ENCODE measurements at regions not wholly inside any gene's neighbourhood (a gene's known extent, or its start where the extent isn't known, plus 50 kb on each side); places are given as distances from the start of the nearest gene placed in this dataset.

DNA sequence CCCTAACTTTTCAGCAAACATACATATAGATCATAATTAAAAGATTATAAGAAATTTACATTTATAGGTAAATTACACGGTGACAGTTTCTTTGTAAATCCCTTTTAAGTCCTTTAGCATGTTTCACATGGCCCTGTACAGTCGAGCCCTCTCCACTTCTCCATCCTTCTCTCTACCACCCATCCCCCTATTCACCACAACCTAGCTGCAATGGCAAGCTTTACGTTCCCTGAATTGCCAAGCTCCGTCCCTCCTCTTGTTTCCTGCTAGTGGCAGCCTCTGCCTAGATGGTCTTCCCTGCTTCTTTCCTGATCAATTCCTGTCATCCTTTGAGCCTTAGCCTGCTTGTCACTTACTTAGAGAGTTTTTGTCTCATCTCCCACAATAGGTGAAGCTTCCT is 116.2 kb downstream of the TMA16 start:
- TF ChIP-seq, protein P1, sequence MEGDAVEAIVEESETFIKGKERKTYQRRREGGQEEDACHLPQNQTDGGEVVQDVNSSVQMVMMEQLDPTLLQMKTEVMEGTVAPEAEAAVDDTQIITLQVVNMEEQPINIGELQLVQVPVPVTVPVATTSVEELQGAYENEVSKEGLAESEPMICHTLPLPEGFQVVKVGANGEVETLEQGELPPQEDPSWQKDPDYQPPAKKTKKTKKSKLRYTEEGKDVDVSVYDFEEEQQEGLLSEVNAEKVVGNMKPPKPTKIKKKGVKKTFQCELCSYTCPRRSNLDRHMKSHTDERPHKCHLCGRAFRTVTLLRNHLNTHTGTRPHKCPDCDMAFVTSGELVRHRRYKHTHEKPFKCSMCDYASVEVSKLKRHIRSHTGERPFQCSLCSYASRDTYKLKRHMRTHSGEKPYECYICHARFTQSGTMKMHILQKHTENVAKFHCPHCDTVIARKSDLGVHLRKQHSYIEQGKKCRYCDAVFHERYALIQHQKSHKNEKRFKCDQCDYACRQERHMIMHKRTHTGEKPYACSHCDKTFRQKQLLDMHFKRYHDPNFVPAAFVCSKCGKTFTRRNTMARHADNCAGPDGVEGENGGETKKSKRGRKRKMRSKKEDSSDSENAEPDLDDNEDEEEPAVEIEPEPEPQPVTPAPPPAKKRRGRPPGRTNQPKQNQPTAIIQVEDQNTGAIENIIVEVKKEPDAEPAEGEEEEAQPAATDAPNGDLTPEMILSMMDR (IDR thresholded peaks at IDR 0.05; ENCODE audit: insufficient read depth, low read depth, low read length, missing control alignments): no peak
- no peak for DNase-seq (ENCODE audit: low read depth)
- H3K4me3 ChIP-seq (ENCODE audit: low read length): no peak overlapping the region

DNA sequence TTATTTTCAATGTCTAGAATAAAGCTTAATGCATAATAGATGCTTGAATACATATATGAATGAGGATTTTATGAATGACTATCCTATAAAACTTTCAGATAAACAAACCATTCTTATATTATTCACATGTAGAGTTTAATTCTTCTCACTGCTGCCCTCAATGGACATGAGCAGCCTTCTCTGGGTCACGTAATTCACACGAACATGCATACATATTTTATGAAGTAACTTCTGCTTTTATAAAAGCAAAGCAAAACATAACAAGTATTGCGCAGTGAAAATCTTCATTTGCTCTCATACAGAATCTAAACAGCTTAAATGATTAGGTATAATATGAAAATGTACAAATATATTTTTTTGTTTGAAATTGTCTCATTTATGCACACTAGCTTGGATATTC is 116.7 kb downstream of the TMA16 start:
- TF ChIP-seq, protein P1 (IDR thresholded peaks at IDR 0.05; ENCODE audit: insufficient read depth, low read depth, low read length, missing control alignments): no peak
- H3K4me3 ChIP-seq (ENCODE audit: low read length): no peak overlapping the region
- no peak for DNase-seq (ENCODE audit: low read depth)

DNA sequence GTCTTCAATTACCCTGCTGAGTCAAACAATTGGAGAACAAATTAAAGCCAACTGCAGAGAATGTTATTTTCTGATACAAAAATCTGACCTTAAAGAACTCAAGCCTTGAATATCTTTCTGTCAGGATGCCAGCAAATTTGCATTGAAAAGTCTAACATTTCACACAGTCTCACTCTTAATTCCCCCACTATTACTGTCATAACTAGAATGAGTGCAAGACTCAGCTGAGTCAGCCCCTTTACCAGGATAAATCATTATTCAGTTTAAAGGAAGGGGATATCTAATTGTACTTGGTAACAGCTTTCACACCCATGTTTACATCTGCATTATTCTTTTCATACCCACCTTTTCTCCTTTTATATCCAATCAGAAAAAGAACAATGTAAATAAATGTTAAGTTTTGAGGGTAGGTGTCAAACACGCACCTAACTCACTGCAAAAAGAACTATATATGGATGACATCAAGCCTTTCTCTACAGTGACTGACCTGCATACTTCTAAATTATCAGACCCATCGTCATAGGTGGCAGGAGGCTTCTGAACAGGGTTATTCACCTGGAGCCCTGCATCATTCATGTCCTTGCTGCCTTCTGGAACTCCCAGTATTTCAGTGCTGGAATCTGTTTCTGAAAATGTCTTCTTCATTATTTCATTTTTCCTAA is 117.4 kb downstream of the TMA16 start:
- DNase-seq (ENCODE audit: low read depth): no peak
- TF ChIP-seq, protein P1 (IDR thresholded peaks at IDR 0.05; ENCODE audit: insufficient read depth, low read depth, low read length, missing control alignments): no peak
- no peak overlapping the region for H3K4me3 ChIP-seq (ENCODE audit: low read length)

DNA sequence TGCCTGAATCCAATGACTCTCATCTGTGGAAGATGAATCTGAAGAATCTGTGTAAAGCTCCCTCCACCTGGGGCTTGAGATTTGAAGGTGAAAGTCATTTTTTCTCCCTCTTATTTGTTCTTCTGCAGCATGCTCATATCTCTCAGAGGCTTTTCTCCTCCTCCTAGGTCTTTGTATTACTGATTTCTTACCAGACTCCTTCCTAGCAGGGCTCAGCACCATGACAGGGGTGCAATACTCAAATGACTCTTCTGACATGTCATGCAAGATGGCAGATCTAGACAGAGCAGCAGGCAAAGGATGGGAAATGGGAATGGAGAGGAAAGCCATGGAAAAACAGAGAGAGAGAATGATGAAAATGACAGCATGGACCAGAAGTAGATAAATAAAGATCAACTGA is 118.3 kb downstream of the TMA16 start:
- TF ChIP-seq, protein P1 (IDR thresholded peaks at IDR 0.05; ENCODE audit: insufficient read depth, low read depth, low read length, missing control alignments): no peak
- DNase-seq (ENCODE audit: low read depth): no peak
- no peak overlapping the region for H3K4me3 ChIP-seq (ENCODE audit: low read length)

DNA sequence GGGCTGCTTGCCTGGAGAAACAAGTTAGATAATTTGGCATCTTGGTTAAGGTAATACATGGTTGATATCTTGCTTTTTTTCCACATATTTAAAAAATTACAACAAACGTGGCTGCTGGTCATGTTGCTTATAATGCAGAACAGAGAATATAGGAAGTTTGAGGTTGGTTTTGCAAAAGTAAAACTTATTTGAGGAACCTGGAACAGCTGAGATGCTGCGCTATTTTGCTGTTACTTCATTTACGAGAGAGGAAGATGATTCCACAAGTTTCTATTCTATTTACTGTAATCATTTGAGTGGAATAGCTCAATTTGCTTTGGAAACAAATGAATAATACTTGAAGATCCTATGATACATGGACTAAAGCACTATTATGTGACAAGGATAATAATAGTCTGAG is 118.9 kb downstream of the TMA16 start:
- TF ChIP-seq, protein P1 (IDR thresholded peaks at IDR 0.05; ENCODE audit: insufficient read depth, low read depth, low read length, missing control alignments): no peak
- no peak for DNase-seq (ENCODE audit: low read depth)
- H3K4me3 ChIP-seq (ENCODE audit: low read length): no peak overlapping the region

DNA sequence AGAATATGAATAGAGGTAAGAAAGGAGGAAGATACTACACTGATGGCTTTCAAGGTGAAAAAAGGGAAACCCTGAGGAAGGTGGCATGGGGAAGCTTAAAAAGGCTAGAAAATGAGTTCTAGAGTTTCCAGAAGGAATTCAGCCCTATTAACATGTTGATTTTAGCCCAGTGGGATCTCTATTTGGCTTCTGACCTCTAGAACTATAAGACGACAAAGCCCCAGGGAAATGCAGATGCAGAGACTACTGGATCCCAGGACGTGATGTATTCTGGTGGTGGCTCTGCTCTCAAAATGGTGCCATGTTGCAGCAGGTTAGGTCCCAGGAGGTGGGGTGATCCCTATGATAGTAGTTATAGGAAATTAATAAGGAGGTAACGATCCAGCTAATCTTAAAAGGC is 120.4 kb downstream of the TMA16 start:
- DNase-seq (ENCODE audit: low read depth): no peak
- TF ChIP-seq, protein P1 (IDR thresholded peaks at IDR 0.05; ENCODE audit: insufficient read depth, low read depth, low read length, missing control alignments): no peak
- H3K4me3 ChIP-seq (ENCODE audit: low read length): no peak overlapping the region

DNA sequence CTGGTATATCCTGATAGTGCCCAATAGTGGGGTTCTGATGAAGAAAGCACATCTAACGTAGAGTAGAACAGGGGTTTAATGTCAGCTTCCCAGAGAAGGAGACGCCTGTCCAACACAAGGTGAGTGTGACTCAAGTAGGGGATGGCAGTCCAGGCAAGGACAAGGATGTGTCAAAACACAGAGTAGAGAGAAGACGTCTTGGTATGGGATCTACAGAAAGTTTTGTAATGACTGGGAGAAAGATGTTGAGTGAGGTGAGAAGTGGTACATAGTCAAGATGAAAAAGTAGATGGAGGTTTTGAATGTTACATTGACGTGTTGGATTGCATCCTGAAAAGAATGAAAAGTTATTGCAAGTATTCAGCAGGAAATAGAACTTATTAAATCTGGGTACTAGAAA is 124.4 kb downstream of the TMA16 start:
- no peak overlapping the region for H3K4me3 ChIP-seq (ENCODE audit: low read length)
- TF ChIP-seq, protein P1 (IDR thresholded peaks at IDR 0.05; ENCODE audit: insufficient read depth, low read depth, low read length, missing control alignments): no peak
- no peak for DNase-seq (ENCODE audit: low read depth)
